DMS114 treated with DMSO at 0.1 percent for 48 hours (cell line): ENCODE measurements at regions not wholly inside any gene's neighbourhood (a gene's known extent, or its start where the extent isn't known, plus 50 kb on each side); places are given as distances from the start of the nearest gene placed in this dataset.
A peak's percentile ranks its signal among the peaks of the same experiment; 100 is the strongest.

Experiments
- DNase-seq: peaks from one replicate; lab custom pipeline; 2025; ENCODE audit not compliant: unreplicated experiment; lab: John Stamatoyannopoulos, UW

GRCh38 chr3:167895684-167896083 lies 160.2 kb downstream of the SERPINI1 start:
- no peak for DNase-seq

- DNase-seq = no peak
These were observed 159.7 kb downstream of the SERPINI1 start for GRCh38 chr3:167895178-167895577.

GRCh38 chr3:167892205-167892604 lies 156.7 kb downstream of the SERPINI1 start:
- DNase-seq = no peak

- DNase-seq = no peak
These were observed 151.6 kb downstream of the SERPINI1 start for GRCh38 chr3:167887096-167887495.

- no peak for DNase-seq
These were observed 151.2 kb downstream of the SERPINI1 start for GRCh38 chr3:167886690-167887089.

- DNase-seq = no peak
These were observed 149.8 kb downstream of the SERPINI1 start for GRCh38 chr3:167885277-167885676.

- DNase-seq = no peak
These were observed 149.0 kb downstream of the SERPINI1 start for GRCh38 chr3:167884481-167884880.

GRCh38 chr3:167883452-167883851 lies 147.9 kb downstream of the SERPINI1 start:
- no peak for DNase-seq

GRCh38 chr3:167882057-167882667 lies 146.6 kb downstream of the SERPINI1 start:
- peak; percentile 52 for DNase-seq

GRCh38 chr3:167880183-167880582 lies 144.7 kb downstream of the SERPINI1 start:
- no peak for DNase-seq

- DNase-seq = no peak
These were observed 141.2 kb downstream of the SERPINI1 start for GRCh38 chr3:167876620-167877281.
